GM23338 (cell line): ENCODE measurements at regions not wholly inside any gene's neighbourhood (a gene's known extent, or its start where the extent isn't known, plus 50 kb on each side); places are given as distances from the start of the nearest gene placed in this dataset.

Experiments used
- ATAC-seq: fragments of 200-7000 bp; cut with Tn5 transposase; 3 replicates; pipeline ENCODE4 v1.9.1; 2020
- DNase-seq: peaks from one replicate; pipeline ENCODE4 v3.0.0-alpha.2; 2015; ENCODE audit warnings: low spot score
- H2AFZ ChIP-seq: fragments of 200-600 bp; sonication (generic); 2 replicates; pipeline ENCODE4 v1.8.0; 2016; ENCODE audit warnings: antibody characterized with exemption, mild to moderate bottlenecking, moderate library complexity
- H3F3A ChIP-seq: fragments of 200-600 bp; sonication (generic); replicated peaks from 2 replicates; pipeline ENCODE4 v1.8.0; 2017; ENCODE audit warnings: antibody characterized with exemption, mixed run types, low read depth
- H3K27ac ChIP-seq: fragments of 200-600 bp; sonication (generic); 2 replicates; pipeline ENCODE4 v1.6.1; 2016; ENCODE audit warnings: low read depth
- H3K27me3 ChIP-seq: fragments of 200-600 bp; sonication (generic); 2 replicates; pipeline ENCODE4 v1.8.0; 2016; ENCODE audit warnings: mild to moderate bottlenecking, mixed run types, moderate library complexity; ENCODE audit not compliant: insufficient read depth
- H3K36me3 ChIP-seq: fragments of 200-600 bp; sonication (generic); 2 replicates; pipeline ENCODE4 v1.8.0; 2016; ENCODE audit warnings: mild to moderate bottlenecking; ENCODE audit not compliant: insufficient read depth
- H3K4me1 ChIP-seq: fragments of 200-600 bp; sonication (generic); 2 replicates; pipeline ENCODE4 v1.8.0; 2016; ENCODE audit warnings: mild to moderate bottlenecking, moderate library complexity; ENCODE audit not compliant: insufficient read depth
- H3K4me2 ChIP-seq: fragments of 200-600 bp; sonication (generic); 2 replicates; pipeline ENCODE4 v1.7.1; 2017; ENCODE audit warnings: mixed run types
- H3K4me3 ChIP-seq: fragments of 200-600 bp; sonication (generic); 2 replicates; pipeline ENCODE4 v1.6.1; 2016; ENCODE audit warnings: mixed run types
- H3K79me2 ChIP-seq: fragments of 200-600 bp; sonication (generic); replicated peaks from 2 replicates; pipeline ENCODE4 v1.8.0; 2017; ENCODE audit warnings: mild to moderate bottlenecking; ENCODE audit not compliant: insufficient read depth
- H3K9me2 ChIP-seq: fragments of 200-600 bp; sonication (generic); 2 replicates; pipeline ENCODE4 v1.8.0; 2017; ENCODE audit not compliant: insufficient read depth
- H4K20me1 ChIP-seq: fragments of 200-600 bp; sonication (generic); replicated peaks from 2 replicates; pipeline ENCODE4 v1.8.0; 2017; ENCODE audit warnings: mild to moderate bottlenecking; ENCODE audit not compliant: insufficient read depth
- H3K27ac Mint-ChIP-seq: 2 replicates; pipeline ENCODE4 v1.8.0; 2020; ENCODE audit warnings: inconsistent platforms, mild to moderate bottlenecking, moderate library complexity, mixed read lengths
- H3K27me3 Mint-ChIP-seq: 3 replicates; pipeline ENCODE4 v1.8.0; 2022; ENCODE audit warnings: low read depth, mild to moderate bottlenecking, moderate library complexity, mixed read lengths, inconsistent platforms; ENCODE audit not compliant: insufficient read depth, poor library complexity
- H3K36me3 Mint-ChIP-seq: 3 replicates; pipeline ENCODE4 v1.8.0; 2021; ENCODE audit warnings: low read depth, mild to moderate bottlenecking, inconsistent platforms, moderate library complexity, mixed read lengths
- H3K4me1 Mint-ChIP-seq: 3 replicates; pipeline ENCODE4 v1.8.0; 2020; ENCODE audit warnings: mild to moderate bottlenecking, inconsistent platforms, mixed read lengths
- H3K4me3 Mint-ChIP-seq: 3 replicates; pipeline ENCODE4 v1.8.0; 2021; ENCODE audit warnings: moderate library complexity, mild to moderate bottlenecking, inconsistent platforms, mixed read lengths
- H3K9me3 Mint-ChIP-seq: 3 replicates; pipeline ENCODE4 v1.8.0; 2020; ENCODE audit warnings: moderate library complexity, mild to moderate bottlenecking, inconsistent platforms, mixed read lengths
- CREB1 ChIP-seq: fragments of 250-450 bp; sonication (Bioruptor Pico); IDR thresholded peaks from 2 replicates; pipeline ENCODE4 v1.5.0; 2020; ENCODE audit warnings: low read depth, mild to moderate bottlenecking, moderate library complexity
- EZH2 ChIP-seq: fragments of 200-600 bp; sonication (generic); IDR thresholded peaks from one replicate; pipeline ENCODE4 v1.8.0; 2017; ENCODE audit warnings: antibody characterized with exemption, mild to moderate bottlenecking, low read depth; ENCODE audit not compliant: unreplicated experiment
- EZH2phosphoT487 ChIP-seq: fragments of 200-600 bp; sonication (generic); IDR thresholded peaks from one replicate; pipeline ENCODE4 v1.8.1; 2018; ENCODE audit warnings: antibody characterized with exemption; ENCODE audit not compliant: unreplicated experiment
- JUNB ChIP-seq: IDR thresholded peaks from one replicate; pipeline ENCODE4 v1.6.1; 2016; ENCODE audit warnings: antibody characterized with exemption; ENCODE audit not compliant: unreplicated experiment
- NANOG ChIP-seq: IDR thresholded peaks from 2 replicates; pipeline ENCODE4 v1.6.1; 2016; ENCODE audit warnings: antibody characterized with exemption, borderline replicate concordance
- POLR2AphosphoS5 ChIP-seq: IDR thresholded peaks from 2 replicates; pipeline ENCODE4 v1.6.1; 2016; ENCODE audit warnings: antibody characterized with exemption, low read depth
- STAT1 ChIP-seq: IDR thresholded peaks from one replicate; pipeline ENCODE4 v1.6.1; 2016; ENCODE audit warnings: antibody characterized with exemption; ENCODE audit not compliant: unreplicated experiment
- ZNF114 ChIP-seq: fragments of 250-450 bp; sonication (Bioruptor Pico); IDR thresholded peaks from 2 replicates; pipeline ENCODE4 v1.5.0; 2020; ENCODE audit warnings: mild to moderate bottlenecking, moderate library complexity
- ZNF331 ChIP-seq: fragments of 250-450 bp; sonication (Bioruptor Pico); IDR thresholded peaks from 2 replicates; pipeline ENCODE4 v1.5.0; 2020; ENCODE audit warnings: low read depth, mild to moderate bottlenecking, moderate library complexity
- TF ChIP-seq, protein P1 (sequence below): IDR thresholded peaks from one replicate; pipeline ENCODE4 v1.6.1; 2018; ENCODE audit warnings: antibody characterized with exemption; ENCODE audit not compliant: unreplicated experiment
- TF ChIP-seq, protein P2 (sequence below): fragments of 250-450 bp; sonication (Bioruptor Pico); IDR thresholded peaks from 2 replicates; pipeline ENCODE4 v1.5.0; 2020; ENCODE audit warnings: mild to moderate bottlenecking, moderate library complexity
- TF ChIP-seq, protein P3 (sequence below): IDR thresholded peaks from 2 replicates; pipeline ENCODE4 v1.6.1; 2016; ENCODE audit warnings: antibody characterized with exemption
- TF ChIP-seq, protein P4 (sequence below), 2 experiments: fragments of 200-600 bp in 1 of 2; sonication (generic) in 1 of 2; conservative IDR thresholded peaks; 2 replicates each; pipeline versions ENCODE4 v1.5.1 to v1.6.1; 2016 to 2017; ENCODE audit warnings: antibody characterized with exemption in 2 of 2, low read depth in 2 of 2, mild to moderate bottlenecking in 2 of 2, moderate library complexity in 1 of 2

DNA sequence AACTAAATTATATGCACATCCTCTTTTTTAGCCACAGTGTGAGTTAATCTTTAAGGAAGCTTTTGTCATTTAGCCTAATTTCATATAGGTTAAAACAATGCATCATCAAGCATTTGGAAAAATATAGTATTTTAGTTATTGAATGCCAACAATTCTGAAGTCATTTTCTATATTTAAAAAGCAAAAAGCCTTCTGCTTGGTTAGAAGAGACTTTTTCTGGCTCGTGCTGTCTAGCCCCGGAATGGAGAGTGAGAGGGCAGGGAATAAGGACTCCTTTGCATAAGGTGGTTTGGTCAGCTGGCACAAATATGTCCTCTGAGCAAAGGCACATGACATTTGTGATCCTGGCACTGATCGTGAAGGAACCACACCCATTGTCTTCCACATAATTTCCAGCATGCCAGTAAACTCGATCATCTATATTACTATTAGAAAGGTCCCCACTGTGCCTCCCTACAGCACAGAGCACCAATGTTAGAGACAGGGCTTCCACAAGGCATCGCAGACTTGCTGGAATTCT, 393.7 kb upstream of the INTU start:
- H3K36me3 ChIP-seq = no peaks in the 10 kb centered on the region
- no peak overlapping the region for H2AFZ ChIP-seq
- no peaks in the 10 kb centered on the region for H4K20me1 ChIP-seq
- no peaks in the 10 kb centered on the region for H3K27me3 ChIP-seq
- Mint-ChIP-seq H3K4me3 (no peak overlapping the region), H3K9me3 (no peaks in the 10 kb centered on the region), H3K36me3 (no peaks in the 10 kb centered on the region), H3K27me3 (peaks cover 2% of the 10 kb centered on the region), H3K27ac (no peak overlapping the region), H3K4me1 (peaks cover 9% of the 10 kb centered on the region)
- no peaks in the 10 kb centered on the region for H3K79me2 ChIP-seq
- no peak for DNase-seq
- H3K27ac ChIP-seq = no peak overlapping the region
- ATAC-seq = no peak
- H3K4me2 ChIP-seq = no peak overlapping the region
- H3K9me2 ChIP-seq = peaks cover 18% of the 10 kb centered on the region
- H3F3A ChIP-seq = no peaks in the 10 kb centered on the region
- H3K4me1 ChIP-seq = no peaks in the 10 kb centered on the region
- H3K4me3 ChIP-seq = no peak overlapping the region
- TF ChIP-seq ZNF114 (no peak), ZNF331 (no peak), STAT1 (no peak), JUNB (no peak), EZH2phosphoT487 (no peak), NANOG (no peak), CREB1 (CRISPR knock-in tag) (no peak), POLR2AphosphoS5 (no peak), EZH2 (no peak)
- TF ChIP-seq, protein P1, sequence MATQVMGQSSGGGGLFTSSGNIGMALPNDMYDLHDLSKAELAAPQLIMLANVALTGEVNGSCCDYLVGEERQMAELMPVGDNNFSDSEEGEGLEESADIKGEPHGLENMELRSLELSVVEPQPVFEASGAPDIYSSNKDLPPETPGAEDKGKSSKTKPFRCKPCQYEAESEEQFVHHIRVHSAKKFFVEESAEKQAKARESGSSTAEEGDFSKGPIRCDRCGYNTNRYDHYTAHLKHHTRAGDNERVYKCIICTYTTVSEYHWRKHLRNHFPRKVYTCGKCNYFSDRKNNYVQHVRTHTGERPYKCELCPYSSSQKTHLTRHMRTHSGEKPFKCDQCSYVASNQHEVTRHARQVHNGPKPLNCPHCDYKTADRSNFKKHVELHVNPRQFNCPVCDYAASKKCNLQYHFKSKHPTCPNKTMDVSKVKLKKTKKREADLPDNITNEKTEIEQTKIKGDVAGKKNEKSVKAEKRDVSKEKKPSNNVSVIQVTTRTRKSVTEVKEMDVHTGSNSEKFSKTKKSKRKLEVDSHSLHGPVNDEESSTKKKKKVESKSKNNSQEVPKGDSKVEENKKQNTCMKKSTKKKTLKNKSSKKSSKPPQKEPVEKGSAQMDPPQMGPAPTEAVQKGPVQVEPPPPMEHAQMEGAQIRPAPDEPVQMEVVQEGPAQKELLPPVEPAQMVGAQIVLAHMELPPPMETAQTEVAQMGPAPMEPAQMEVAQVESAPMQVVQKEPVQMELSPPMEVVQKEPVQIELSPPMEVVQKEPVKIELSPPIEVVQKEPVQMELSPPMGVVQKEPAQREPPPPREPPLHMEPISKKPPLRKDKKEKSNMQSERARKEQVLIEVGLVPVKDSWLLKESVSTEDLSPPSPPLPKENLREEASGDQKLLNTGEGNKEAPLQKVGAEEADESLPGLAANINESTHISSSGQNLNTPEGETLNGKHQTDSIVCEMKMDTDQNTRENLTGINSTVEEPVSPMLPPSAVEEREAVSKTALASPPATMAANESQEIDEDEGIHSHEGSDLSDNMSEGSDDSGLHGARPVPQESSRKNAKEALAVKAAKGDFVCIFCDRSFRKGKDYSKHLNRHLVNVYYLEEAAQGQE = no peak
- TF ChIP-seq, protein P2, sequence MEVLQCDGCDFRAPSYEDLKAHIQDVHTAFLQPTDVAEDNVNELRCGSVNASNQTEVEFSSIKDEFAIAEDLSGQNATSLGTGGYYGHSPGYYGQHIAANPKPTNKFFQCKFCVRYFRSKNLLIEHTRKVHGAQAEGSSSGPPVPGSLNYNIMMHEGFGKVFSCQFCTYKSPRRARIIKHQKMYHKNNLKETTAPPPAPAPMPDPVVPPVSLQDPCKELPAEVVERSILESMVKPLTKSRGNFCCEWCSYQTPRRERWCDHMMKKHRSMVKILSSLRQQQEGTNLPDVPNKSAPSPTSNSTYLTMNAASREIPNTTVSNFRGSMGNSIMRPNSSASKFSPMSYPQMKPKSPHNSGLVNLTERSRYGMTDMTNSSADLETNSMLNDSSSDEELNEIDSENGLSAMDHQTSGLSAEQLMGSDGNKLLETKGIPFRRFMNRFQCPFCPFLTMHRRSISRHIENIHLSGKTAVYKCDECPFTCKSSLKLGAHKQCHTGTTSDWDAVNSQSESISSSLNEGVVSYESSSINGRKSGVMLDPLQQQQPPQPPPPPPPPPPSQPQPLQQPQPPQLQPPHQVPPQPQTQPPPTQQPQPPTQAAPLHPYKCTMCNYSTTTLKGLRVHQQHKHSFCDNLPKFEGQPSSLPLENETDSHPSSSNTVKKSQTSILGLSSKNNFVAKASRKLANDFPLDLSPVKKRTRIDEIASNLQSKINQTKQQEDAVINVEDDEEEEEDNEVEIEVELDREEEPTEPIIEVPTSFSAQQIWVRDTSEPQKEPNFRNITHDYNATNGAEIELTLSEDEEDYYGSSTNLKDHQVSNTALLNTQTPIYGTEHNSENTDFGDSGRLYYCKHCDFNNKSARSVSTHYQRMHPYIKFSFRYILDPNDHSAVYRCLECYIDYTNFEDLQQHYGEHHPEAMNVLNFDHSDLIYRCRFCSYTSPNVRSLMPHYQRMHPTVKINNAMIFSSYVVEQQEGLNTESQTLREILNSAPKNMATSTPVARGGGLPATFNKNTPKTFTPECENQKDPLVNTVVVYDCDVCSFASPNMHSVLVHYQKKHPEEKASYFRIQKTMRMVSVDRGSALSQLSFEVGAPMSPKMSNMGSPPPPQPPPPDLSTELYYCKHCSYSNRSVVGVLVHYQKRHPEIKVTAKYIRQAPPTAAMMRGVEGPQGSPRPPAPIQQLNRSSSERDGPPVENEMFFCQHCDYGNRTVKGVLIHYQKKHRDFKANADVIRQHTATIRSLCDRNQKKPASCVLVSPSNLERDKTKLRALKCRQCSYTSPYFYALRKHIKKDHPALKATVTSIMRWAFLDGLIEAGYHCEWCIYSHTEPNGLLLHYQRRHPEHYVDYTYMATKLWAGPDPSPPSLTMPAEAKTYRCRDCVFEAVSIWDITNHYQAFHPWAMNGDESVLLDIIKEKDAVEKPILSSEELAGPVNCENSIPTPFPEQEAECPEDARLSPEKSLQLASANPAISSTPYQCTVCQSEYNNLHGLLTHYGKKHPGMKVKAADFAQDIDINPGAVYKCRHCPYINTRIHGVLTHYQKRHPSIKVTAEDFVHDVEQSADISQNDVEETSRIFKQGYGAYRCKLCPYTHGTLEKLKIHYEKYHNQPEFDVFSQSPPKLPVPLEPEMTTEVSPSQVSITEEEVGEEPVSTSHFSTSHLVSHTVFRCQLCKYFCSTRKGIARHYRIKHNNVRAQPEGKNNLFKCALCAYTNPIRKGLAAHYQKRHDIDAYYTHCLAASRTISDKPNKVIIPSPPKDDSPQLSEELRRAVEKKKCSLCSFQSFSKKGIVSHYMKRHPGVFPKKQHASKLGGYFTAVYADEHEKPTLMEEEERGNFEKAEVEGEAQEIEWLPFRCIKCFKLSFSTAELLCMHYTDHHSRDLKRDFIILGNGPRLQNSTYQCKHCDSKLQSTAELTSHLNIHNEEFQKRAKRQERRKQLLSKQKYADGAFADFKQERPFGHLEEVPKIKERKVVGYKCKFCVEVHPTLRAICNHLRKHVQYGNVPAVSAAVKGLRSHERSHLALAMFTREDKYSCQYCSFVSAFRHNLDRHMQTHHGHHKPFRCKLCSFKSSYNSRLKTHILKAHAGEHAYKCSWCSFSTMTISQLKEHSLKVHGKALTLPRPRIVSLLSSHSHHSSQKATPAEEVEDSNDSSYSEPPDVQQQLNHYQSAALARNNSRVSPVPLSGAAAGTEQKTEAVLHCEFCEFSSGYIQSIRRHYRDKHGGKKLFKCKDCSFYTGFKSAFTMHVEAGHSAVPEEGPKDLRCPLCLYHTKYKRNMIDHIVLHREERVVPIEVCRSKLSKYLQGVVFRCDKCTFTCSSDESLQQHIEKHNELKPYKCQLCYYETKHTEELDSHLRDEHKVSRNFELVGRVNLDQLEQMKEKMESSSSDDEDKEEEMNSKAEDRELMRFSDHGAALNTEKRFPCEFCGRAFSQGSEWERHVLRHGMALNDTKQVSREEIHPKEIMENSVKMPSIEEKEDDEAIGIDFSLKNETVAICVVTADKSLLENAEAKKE (CRISPR knock-in tag) = no peak
- TF ChIP-seq, protein P3, sequence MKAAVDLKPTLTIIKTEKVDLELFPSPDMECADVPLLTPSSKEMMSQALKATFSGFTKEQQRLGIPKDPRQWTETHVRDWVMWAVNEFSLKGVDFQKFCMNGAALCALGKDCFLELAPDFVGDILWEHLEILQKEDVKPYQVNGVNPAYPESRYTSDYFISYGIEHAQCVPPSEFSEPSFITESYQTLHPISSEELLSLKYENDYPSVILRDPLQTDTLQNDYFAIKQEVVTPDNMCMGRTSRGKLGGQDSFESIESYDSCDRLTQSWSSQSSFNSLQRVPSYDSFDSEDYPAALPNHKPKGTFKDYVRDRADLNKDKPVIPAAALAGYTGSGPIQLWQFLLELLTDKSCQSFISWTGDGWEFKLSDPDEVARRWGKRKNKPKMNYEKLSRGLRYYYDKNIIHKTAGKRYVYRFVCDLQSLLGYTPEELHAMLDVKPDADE = no peak
- TF ChIP-seq, protein P4, sequence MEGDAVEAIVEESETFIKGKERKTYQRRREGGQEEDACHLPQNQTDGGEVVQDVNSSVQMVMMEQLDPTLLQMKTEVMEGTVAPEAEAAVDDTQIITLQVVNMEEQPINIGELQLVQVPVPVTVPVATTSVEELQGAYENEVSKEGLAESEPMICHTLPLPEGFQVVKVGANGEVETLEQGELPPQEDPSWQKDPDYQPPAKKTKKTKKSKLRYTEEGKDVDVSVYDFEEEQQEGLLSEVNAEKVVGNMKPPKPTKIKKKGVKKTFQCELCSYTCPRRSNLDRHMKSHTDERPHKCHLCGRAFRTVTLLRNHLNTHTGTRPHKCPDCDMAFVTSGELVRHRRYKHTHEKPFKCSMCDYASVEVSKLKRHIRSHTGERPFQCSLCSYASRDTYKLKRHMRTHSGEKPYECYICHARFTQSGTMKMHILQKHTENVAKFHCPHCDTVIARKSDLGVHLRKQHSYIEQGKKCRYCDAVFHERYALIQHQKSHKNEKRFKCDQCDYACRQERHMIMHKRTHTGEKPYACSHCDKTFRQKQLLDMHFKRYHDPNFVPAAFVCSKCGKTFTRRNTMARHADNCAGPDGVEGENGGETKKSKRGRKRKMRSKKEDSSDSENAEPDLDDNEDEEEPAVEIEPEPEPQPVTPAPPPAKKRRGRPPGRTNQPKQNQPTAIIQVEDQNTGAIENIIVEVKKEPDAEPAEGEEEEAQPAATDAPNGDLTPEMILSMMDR (conservative IDR thresholded peaks at IDR 0.05; ENCODE audit: low read depth in 2 of 2) = no peak
